AG04450 (cell line): ENCODE measurements at regions not wholly inside any gene's neighbourhood (a gene's known extent, or its start where the extent isn't known, plus 50 kb on each side); places are given as distances from the start of the nearest gene placed in this dataset.

Experiments used
- CTCF ChIA-PET: fragments of 300-600, 350-600 bp; formaldehyde crosslinking; extraction: SDS; loops from one replicate; lab custom pipeline; 2022; ENCODE audit warnings: antibody characterized with exemption, inconsistent platforms; lab: Charles Lee
- POLR2A ChIA-PET: fragments of 350-600 bp; formaldehyde crosslinking; extraction: SDS; loops from one replicate; lab custom pipeline; 2021; ENCODE audit warnings: antibody characterized with exemption, inconsistent platforms; lab: Yijun Ruan, JAX
- DNase-seq: peaks from one replicate; pipeline ENCODE4 v3.0.0-alpha.2; 2011; ENCODE audit warnings: low read depth, low spot score
- H3K27ac ChIP-seq: one replicate; pipeline ENCODE4 v1.5.1; 2012; ENCODE audit warnings: low read depth, low read length, control low read depth
- H3K27me3 ChIP-seq: one replicate; pipeline ENCODE4 v1.6.0; 2012; ENCODE audit warnings: low read length; ENCODE audit not compliant: control insufficient read depth, insufficient read depth
- H3K4me3 ChIP-seq: 2 replicates; pipeline ENCODE4 v1.5.1; 2011; ENCODE audit warnings: mild to moderate bottlenecking, low read depth, low read length, control low read depth
- H3K9me3 ChIP-seq: 2 replicates; pipeline ENCODE4 v1.5.1; 2012; ENCODE audit warnings: low read length; ENCODE audit not compliant: control insufficient read depth, insufficient read depth
- TF ChIP-seq, protein P1 (sequence below): IDR thresholded peaks from 2 replicates; pipeline ENCODE4 v1.5.1; 2011; ENCODE audit warnings: low read depth, low read length, control low read depth, inconsistent platforms

DNA sequence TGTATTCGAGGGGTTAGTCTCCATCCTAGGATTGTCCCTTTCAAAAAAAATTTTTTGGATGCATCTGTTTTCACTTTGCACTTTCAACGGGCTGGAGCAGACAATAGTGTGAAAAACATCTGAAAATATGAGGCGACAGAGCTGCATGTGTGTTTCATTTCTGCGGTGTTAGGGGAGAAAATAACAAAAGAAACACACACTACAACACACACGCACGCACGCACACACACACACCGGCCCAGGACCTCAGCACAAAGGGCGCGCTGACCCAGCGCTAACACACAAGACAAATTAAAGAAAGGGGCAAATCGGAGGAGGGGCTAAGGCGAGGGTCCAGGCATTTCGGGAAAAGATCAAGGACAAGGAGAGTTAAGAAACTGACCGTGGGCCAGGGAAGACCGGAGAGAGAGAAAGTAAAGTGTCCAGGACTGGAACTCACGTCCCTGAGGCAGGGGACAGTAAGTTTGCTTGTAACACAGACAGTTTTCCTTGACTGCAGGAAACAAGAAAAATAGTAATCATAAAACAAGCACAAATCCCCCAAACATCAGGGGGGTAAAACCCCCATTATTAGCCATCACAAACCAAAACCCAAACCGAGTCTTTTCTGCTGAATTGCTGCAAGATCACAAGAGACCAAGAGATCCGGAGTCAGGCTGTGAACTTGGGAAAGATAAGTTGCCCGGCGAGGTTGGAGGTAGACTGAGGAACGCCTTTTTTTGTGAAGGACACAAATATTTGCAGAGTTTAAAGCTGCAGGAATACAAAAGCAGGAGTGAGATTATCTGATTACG is 302.1 kb downstream of the PARP8 start:
- Histone ChIP-seq H3K27ac (no peak overlapping the region), H3K27me3 (peaks cover 65% of the 10 kb centered on the region), H3K4me3 (no peak overlapping the region), H3K9me3 (peaks cover 3% of the 10 kb centered on the region; the same call in 1 of the 2 replicates)
- POLR2A ChIA-PET = no interaction called here
- CTCF ChIA-PET = interaction anchor here (3.2 kb wide), 1 partner anchor 10 kb away, joined by 18 read pairs; no protein-coding TSS in a partner anchor
- TF ChIP-seq, protein P1, sequence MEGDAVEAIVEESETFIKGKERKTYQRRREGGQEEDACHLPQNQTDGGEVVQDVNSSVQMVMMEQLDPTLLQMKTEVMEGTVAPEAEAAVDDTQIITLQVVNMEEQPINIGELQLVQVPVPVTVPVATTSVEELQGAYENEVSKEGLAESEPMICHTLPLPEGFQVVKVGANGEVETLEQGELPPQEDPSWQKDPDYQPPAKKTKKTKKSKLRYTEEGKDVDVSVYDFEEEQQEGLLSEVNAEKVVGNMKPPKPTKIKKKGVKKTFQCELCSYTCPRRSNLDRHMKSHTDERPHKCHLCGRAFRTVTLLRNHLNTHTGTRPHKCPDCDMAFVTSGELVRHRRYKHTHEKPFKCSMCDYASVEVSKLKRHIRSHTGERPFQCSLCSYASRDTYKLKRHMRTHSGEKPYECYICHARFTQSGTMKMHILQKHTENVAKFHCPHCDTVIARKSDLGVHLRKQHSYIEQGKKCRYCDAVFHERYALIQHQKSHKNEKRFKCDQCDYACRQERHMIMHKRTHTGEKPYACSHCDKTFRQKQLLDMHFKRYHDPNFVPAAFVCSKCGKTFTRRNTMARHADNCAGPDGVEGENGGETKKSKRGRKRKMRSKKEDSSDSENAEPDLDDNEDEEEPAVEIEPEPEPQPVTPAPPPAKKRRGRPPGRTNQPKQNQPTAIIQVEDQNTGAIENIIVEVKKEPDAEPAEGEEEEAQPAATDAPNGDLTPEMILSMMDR = no peak
- DNase-seq = no peak

GRCh38 chr5:50969151-50970031 is 303.0 kb downstream of the PARP8 start:
- H3K4me3 ChIP-seq = no peak overlapping the region
- no peak overlapping the region for H3K27ac ChIP-seq
- H3K27me3 ChIP-seq = peaks cover 58% of the 10 kb centered on the region
- H3K9me3 ChIP-seq = peaks cover 3% of the 10 kb centered on the region; the same call in 1 of the 2 replicates
- no peak for DNase-seq
- TF ChIP-seq, protein P1 = no peak
- CTCF ChIA-PET = no interaction called here
- POLR2A ChIA-PET = no interaction called here

DNA sequence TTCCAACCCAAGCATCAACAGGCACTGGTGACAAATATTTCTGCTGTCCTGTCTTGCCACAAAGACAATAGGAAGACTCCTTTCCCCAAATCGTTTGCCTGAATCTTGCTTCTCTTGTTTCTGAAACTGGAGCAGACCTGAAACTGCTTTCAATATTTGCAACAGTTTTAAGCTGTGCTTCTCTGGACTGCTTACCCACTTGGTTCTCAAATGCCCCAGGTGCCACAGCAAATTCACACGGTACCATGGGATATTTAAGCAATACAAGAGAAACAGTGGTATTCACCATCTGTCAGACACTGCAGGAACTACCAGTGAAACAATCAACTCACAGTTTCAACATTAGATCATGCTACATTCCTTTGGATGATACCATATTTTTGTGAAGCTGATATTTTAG is 309.4 kb downstream of the PARP8 start:
- no peaks in the 10 kb centered on the region for H3K27me3 ChIP-seq
- ChIA-PET POLR2A (no interaction called here), CTCF (interaction anchor here (1.6 kb wide), 1 partner anchor 13 kb away, joined by 6 read pairs; no protein-coding TSS in a partner anchor)
- no peaks in the 10 kb centered on the region for H3K9me3 ChIP-seq
- no peak for DNase-seq
- no peak overlapping the region for H3K27ac ChIP-seq
- TF ChIP-seq, protein P1 = no peak
- H3K4me3 ChIP-seq = no peak overlapping the region

DNA sequence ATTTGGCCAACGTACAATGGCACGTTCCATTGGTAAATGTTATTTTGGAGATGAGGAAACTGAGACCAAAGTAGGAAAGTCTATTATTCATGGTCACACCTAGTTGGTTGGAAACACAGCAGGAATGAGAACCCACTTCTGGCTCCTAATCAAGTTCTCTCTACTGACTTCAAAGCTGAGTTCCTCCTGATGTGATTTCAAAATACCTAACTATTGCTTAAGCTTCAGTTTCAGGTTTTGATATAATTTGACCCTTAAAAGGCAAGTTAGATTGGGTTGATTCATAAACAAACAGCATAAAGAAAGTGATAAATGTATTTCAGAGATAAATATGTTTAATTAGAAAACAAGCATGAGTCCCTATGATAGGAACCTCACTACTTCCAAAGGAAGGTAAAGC is 312.5 kb downstream of the PARP8 start:
- Histone ChIP-seq H3K27me3 (no peaks in the 10 kb centered on the region), H3K9me3 (no peaks in the 10 kb centered on the region), H3K27ac (no peak overlapping the region), H3K4me3 (no peak overlapping the region)
- ChIA-PET POLR2A (no interaction called here), CTCF (no interaction called here)
- DNase-seq = no peak
- TF ChIP-seq, protein P1 = no peak
